ENCODE measurements at regions not wholly inside any gene's neighbourhood (a gene's known extent, or its start where the extent isn't known, plus 50 kb on each side); places are given as distances from the start of the nearest gene placed in this dataset.
"Not testable (repeated sequence)": the region's sequence is repeated elsewhere in the genome, so short reads cannot be mapped to it uniquely, and the experiment has no call there.

DNA sequence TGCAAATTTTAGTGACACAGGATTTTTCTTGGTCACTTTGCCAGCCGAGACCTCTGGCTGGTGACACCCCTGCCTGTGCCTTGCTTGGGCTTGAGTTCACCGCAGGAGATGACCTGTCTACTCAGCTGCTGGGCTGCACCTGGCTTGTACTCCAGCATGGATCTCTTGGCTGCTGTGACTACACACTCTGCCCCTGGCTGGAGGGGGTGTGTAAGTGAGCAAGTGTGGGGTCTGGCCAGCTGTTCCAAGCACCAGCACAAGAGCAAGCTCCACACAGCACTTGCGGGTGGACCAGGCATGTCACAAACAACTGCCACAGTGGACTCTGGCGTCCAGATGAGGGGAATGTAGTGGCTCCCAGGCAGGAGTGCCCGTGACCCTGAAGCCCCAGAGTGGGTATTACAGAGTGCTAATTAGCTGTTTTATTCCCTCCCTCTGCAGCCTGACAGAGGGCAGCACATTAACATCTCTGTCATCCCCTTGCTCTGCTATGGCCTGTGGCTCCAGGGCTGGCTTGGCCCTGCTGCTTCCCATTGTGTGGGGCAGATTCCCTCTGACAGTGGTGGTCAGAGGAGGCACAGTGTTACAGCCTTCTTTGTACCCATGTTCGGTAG, 1387.2 kb downstream of the OLFM4 start:
- FAIRE-seq = no peak

DNA sequence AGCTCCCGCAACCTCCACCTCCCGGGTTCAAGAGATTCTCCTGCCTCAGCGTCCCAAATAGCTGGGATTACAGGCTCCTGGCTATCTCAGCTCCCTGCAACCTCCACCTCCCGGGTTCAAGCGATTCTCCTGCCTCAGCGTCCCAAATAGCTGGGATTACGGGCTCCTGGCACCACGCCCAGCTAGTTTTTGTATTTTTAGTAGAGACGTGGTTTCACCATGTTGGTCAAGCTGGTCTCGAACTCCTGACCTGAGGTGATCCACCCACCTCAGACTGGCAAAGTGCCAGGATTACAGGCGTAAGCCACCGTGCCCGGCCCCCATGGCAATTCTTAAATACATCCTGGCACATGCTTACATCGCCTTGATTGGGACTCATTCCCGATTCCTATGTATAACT, 1394.3 kb downstream of the OLFM4 start:
- FAIRE-seq = not testable (repeated sequence)

DNA sequence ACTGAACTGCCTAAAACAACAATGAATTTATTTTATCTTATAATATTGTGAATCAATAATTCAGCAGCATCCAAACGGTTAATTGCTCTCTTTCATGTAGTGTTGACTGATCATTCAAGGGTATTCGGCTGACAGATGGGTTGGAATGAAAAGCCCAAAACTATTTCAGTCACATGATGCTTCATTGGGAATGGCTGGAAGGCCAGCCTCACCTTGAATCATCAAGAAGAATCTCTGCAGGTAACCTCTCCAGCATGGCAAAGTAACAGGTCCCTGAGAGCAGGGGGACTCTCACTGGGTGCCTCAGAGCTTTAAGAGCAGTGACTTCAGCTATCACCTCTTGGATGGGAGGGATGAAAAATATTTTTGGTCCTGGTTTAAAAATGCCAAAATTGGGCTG, 1395.7 kb downstream of the OLFM4 start:
- FAIRE-seq = no peak

DNA sequence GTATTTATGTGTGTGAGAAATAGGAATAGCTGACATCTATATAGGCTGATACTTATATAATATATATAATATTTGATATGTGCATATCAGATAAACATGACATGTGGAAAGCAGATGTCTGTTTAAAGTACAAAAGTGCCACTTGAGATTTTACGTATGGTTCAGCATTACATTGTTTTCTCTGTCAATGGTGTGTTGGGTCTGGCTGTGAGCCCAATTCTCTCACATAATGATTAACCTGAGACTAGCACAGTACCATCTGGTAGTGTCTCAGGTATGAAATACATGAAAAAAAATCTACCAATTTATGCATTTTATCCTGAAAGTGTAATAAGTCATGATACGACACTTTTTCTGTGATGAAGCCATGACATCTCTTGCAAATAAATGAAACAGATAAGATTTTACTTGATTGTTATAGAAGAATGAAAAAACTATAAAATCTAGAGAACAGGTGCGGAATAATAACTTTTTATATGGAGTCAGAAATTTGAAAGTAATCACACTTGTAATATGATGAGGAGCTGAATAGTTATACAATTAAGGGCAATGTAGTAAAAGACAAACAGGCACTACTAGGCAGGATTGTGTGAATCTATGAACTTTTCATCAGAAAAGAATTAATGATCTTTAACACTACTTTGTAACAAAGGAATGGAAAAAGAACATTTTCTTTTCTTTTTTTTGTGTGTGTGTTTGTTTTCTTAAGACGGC, 1405.0 kb downstream of the OLFM4 start:
- FAIRE-seq = no peak

- FAIRE-seq = not testable (repeated sequence)
Observed at GRCh38 chr13:54440853-54441400, 1412.3 kb downstream of the OLFM4 start.

GRCh38 chr13:54445453-54445852, 1416.8 kb downstream of the OLFM4 start:
- no peak for FAIRE-seq

GRCh38 chr13:54445865-54446264, 1417.3 kb downstream of the OLFM4 start:
- no peak for FAIRE-seq

- FAIRE-seq = no peak
Observed at GRCh38 chr13:54449922-54450321, 1421.3 kb downstream of the OLFM4 start.

DNA sequence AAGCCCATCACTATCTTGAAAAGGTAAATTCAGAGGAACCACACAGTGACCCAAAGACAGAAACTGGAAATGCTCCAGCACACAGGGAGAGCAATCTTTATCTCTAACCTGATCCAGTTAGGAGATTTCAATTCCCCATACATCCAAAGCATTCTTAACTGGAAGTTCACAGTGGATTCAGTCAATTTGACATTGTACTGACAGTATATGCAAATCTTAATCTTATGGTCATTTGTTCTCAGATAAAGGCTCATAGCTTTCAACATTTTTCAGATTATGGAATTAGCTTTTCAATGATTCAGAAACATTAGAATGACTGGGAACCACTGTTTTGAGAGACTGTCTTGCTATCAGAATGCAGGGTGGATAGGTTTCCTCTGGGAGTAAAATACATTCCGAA, 1455.6 kb downstream of the OLFM4 start:
- FAIRE-seq = no peak

DNA sequence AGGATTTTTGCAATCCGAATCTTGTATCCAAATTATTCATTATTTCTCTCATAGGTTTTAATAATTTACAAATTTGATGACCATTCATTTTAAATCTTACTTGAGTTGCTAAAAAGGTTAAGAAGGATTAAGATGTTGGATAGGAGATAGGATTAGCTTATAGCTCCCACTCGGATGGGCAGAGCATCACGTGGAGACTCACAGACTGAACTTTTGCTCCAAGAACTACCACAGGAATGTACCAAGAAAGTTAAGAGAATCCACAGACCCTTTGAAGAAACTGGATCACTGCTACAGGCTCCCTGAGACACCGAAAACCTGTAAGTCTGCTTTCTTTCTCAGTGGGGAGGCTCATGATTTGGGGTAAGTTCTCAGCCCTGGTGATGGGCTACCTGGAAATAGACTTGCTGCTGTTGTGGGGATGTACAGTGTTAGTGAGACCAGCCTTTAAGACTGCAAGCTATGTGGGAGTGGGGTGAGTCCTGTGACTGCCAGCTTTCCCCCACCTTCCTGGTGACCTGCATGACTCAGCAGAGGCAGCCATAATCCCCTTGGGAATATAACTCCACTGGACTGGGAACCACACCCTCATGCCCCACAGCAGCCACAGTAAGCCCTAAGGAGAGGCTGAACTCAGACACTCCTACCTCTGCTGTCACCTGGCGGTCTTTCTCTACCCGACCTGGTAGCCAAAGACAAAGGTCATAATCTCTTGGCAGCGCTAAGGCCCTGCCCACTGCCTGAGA, 1458.0 kb downstream of the OLFM4 start:
- no peak for FAIRE-seq

- no peak for FAIRE-seq
Observed at GRCh38 chr13:54489359-54489758, 1460.7 kb downstream of the OLFM4 start.

DNA sequence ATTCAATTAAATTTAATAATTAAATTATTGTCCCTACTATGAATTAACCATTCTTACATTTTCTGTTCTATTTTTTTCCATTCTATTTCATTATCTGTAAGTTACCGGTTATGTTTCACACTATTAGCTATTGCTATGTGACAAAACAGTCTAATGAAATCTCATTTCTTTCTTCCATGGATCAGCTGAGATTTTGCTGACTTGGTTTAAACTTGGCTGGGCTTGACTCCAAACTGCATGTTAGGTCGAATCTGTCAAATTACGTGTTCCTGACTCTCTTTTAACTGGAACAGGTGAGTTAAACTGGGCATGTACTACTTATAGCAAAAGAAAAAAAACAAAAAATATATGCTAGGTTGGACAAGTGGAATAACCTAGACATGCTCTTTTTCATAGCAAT, 1464.4 kb downstream of the OLFM4 start:
- no peak for FAIRE-seq

GRCh38 chr13:54511366-54511765, 1482.8 kb downstream of the OLFM4 start:
- no peak for FAIRE-seq

GRCh38 chr13:54513254-54513653, 1484.6 kb downstream of the OLFM4 start:
- no peak for FAIRE-seq

- no peak for FAIRE-seq
Observed at GRCh38 chr13:54536112-54536511, 1507.5 kb downstream of the OLFM4 start.

DNA sequence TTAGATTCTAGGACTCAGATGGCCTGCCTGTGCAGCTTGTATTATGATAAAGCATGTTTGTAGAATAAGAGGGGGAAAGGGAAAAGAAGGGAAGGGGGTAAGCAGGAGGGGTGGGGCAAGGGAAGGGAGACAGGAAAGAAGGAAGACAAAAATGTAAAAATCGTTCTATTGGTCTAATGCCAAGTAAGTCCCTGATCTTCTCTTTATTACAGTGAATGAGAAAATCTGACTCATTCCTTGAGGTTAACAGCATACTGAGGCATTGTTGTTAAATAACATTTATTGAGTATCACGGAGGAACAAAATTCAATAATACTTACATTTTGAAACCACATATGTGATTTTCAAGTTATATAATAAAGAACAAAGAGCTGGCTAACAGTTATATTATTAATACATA, 1534.7 kb downstream of the OLFM4 start:
- no peak for FAIRE-seq

DNA sequence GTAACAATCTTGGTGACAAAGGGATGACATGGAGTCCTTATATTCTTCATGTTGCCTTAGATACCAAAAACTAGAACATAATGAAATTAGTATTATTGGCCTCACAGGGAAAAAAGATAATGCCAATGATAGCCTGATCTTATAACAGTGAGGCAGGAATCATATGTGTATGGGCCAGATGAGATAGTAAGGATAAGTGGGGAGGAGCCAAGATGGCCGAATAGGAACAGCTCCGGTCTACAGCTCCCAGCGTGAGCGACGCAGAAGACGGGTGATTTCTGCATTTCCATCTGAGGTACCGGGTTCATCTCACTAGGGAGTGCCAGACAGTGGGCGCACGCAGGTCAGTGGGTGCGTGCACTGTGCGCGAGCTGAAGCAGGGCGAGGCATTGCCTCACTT, 1543.4 kb downstream of the OLFM4 start:
- FAIRE-seq = not testable (repeated sequence)

- no peak for FAIRE-seq
Observed at GRCh38 chr13:54573186-54573585, 1544.6 kb downstream of the OLFM4 start.

DNA sequence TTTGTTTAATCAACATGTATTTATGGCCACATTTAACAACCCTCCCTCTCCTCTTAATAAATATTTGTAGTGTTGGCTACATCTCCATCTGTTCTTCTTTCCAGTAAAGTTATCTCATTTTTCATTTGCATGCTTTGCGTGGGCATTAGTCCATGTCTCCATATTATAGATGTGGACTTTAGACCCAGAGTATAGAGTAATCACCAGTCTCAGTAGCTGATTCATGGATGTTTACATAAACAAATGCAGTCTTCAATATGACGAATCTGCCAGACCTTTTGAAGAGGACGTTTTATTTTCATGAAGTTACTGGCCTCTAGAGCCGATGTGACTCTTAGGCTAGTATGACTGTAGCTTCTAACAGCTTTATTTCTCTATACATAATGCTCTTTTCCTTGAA, 1546.2 kb downstream of the OLFM4 start:
- no peak for FAIRE-seq

DNA sequence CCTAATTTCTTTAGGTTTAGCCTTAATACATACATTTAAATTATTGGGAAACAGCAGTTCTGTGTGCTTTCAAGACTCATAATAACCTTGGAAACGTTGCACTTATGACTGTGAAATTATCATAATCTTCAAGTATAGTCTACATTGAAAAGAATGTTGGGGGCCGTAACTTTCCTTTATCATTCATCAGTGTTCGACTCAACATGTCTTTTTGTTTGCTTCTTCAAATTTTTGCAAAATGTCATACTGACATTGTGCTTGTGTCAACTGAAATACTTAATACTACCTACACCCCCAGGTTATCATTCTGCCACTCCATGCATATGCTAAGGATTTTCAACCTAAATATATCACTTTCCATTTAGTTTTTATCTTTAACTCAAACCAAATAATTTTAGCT, 1562.9 kb downstream of the OLFM4 start:
- no peak for FAIRE-seq

DNA sequence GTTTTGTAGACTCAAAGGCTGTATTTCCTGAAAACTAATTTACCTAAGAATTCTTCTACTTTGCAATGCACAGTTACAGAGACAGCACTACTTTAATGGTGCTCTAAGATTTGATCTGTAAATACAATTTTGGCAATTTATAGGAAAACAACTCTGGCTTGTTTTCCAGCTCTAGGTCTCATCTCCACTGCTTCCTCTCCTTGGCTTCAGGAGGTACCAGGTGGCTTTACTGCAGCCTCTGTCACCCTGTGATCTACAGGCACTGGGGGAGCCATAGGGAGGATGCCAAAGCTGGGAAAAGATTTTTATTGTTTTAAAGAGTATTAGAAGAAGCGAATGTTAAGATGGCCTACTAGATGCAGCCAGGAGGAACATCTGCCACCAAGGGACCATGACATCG, 1563.6 kb downstream of the OLFM4 start:
- FAIRE-seq = no peak

- no peak for FAIRE-seq
Observed at GRCh38 chr13:54593504-54593903, 1564.9 kb downstream of the OLFM4 start.

- FAIRE-seq = no peak
Observed at GRCh38 chr13:54597540-54598088, 1569.0 kb downstream of the OLFM4 start.

DNA sequence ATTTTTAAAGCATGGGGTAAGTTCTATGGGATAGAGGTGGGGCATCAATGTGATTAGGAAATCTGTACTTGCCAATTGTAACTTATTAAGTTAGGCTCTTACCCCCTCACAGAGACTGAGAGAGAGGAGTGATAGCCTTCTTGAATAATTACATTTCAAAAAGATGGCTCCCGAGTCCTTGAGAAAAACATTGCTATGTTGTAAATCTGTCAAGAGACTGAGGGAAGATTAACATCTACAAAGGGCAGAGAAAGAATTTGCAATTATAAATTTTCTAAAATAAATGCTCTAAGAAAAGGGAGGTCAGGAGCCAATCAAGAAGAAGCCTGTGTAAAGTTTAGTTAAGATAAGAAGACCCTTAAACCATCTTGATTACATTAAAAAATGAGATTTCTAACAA, 1570.8 kb downstream of the OLFM4 start:
- no peak for FAIRE-seq

Data from TTC549 (cell line).